Suppressor macrophage treated with lipopolysaccharide for 1 hour (primary cell): ENCODE measurements at regions not wholly inside any gene's neighbourhood (a gene's known extent, or its start where the extent isn't known, plus 50 kb on each side); places are given as distances from the start of the nearest gene placed in this dataset.

Source experiments
- DNase-seq, 3 donors: peaks; one replicate each; pipeline ENCODE4 v3.0.0-alpha.2; 2020 to 2022

- no peak for DNase-seq
Observed at GRCh38 chr16:52101246-52101645, 445.7 kb downstream of the TOX3 start.

GRCh38 chr16:52099382-52099781 is 447.6 kb downstream of the TOX3 start:
- no peak for DNase-seq

- DNase-seq: no peak
Observed at GRCh38 chr16:52095471-52095870, 451.5 kb downstream of the TOX3 start.

- no peak for DNase-seq
Observed at GRCh38 chr16:52092126-52092525, 454.8 kb downstream of the TOX3 start.

GRCh38 chr16:52090080-52090479 is 456.9 kb downstream of the TOX3 start:
- no peak for DNase-seq

GRCh38 chr16:52089476-52089875 is 457.5 kb downstream of the TOX3 start:
- no peak for DNase-seq

GRCh38 chr16:52086901-52087300 is 460.0 kb downstream of the TOX3 start:
- no peak for DNase-seq

- DNase-seq: no peak
Observed at GRCh38 chr16:52078716-52079655, 468.0 kb downstream of the TOX3 start.

- DNase-seq: no peak
Observed at GRCh38 chr16:52077607-52078006, 469.3 kb downstream of the TOX3 start.

GRCh38 chr16:52076801-52077201 is 470.1 kb downstream of the TOX3 start:
- no peak for DNase-seq

- no peak for DNase-seq
Observed at GRCh38 chr16:52076332-52076731, 470.6 kb downstream of the TOX3 start.

GRCh38 chr16:52074133-52074532 is 472.8 kb downstream of the TOX3 start:
- no peak for DNase-seq

- no peak for DNase-seq
Observed at GRCh38 chr16:52073024-52073423, 473.9 kb downstream of the TOX3 start.

- no peak for DNase-seq
Observed at GRCh38 chr16:52071101-52071500, 475.8 kb downstream of the TOX3 start.

- DNase-seq: no peak
Observed at GRCh38 chr16:52070341-52071057, 476.4 kb downstream of the TOX3 start.

- no peak for DNase-seq
Observed at GRCh38 chr16:52069866-52070265, 477.1 kb downstream of the TOX3 start.

GRCh38 chr16:52068447-52069074 is 478.4 kb downstream of the TOX3 start:
- no peak for DNase-seq

- DNase-seq: no peak
Observed at GRCh38 chr16:52066962-52067361, 480.0 kb downstream of the TOX3 start.

- DNase-seq: no peak
Observed at GRCh38 chr16:52056259-52056658, 490.7 kb downstream of the TOX3 start.

GRCh38 chr16:52055381-52055780 is 491.6 kb downstream of the TOX3 start:
- no peak for DNase-seq

GRCh38 chr16:52054326-52054725 is 492.6 kb downstream of the TOX3 start:
- DNase-seq: no peak

GRCh38 chr16:52052818-52053217 is 494.1 kb downstream of the TOX3 start:
- DNase-seq: no peak

- DNase-seq: no peak
Observed at GRCh38 chr16:52051414-52052172, 495.4 kb downstream of the TOX3 start.
